ENCODE measurements at regions not wholly inside any gene's neighbourhood (a gene's known extent, or its start where the extent isn't known, plus 50 kb on each side); places are given as distances from the start of the nearest gene placed in this dataset.

DNA sequence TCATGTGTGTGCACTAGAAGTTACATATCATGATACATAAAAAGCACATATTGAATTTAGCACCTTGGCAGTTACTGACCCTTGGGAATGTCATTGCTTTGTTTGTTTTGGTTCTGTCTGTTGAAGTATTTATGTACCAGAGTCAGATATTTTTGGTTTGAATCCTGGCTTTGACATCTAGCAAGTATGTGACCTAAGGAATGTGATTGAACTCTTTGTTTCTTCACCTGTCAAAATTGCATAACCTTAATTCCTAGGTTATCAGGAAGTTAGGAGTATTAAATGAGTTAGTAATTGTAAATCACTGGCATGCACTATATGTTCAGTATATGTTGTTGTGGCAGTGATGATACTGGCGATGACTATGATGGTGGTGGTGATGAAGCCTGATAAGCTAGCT lies 1003.5 kb upstream of the NRXN1 start:
- TF ChIP-seq, protein P1, sequence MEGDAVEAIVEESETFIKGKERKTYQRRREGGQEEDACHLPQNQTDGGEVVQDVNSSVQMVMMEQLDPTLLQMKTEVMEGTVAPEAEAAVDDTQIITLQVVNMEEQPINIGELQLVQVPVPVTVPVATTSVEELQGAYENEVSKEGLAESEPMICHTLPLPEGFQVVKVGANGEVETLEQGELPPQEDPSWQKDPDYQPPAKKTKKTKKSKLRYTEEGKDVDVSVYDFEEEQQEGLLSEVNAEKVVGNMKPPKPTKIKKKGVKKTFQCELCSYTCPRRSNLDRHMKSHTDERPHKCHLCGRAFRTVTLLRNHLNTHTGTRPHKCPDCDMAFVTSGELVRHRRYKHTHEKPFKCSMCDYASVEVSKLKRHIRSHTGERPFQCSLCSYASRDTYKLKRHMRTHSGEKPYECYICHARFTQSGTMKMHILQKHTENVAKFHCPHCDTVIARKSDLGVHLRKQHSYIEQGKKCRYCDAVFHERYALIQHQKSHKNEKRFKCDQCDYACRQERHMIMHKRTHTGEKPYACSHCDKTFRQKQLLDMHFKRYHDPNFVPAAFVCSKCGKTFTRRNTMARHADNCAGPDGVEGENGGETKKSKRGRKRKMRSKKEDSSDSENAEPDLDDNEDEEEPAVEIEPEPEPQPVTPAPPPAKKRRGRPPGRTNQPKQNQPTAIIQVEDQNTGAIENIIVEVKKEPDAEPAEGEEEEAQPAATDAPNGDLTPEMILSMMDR (IDR thresholded peaks at IDR 0.05), result no peak
- no peak for TF ChIP-seq EP300 (IDR thresholded peaks at IDR 0.05; ENCODE audit: low read depth)

All from transverse colon (tissue), 3 donors.